ENCODE measurements at regions not wholly inside any gene's neighbourhood (a gene's known extent, or its start where the extent isn't known, plus 50 kb on each side); places are given as distances from the start of the nearest gene placed in this dataset.

- peak; percentile 6 for DNase-seq (ENCODE audit: low read depth)
- no peak overlapping the region for H3K4me3 ChIP-seq (replicated peaks; ENCODE audit: low read depth, low read length)
- no peak for TF ChIP-seq CTCF (IDR thresholded peaks at IDR 0.05; ENCODE audit: low read length, missing control alignments)
Observed at GRCh38 chr12:127903146-127903545, 363.8 kb upstream of the TMEM132C start.

GRCh38 chr12:127909041-127909440, 357.9 kb upstream of the TMEM132C start:
- no peak for DNase-seq (ENCODE audit: low read depth)
- TF ChIP-seq CTCF (IDR thresholded peaks at IDR 0.05; ENCODE audit: low read length, missing control alignments) = no peak

GRCh38 chr12:127911291-127911690, 355.7 kb upstream of the TMEM132C start:
- no peak for TF ChIP-seq CTCF (IDR thresholded peaks at IDR 0.05; ENCODE audit: low read length, missing control alignments)
- no peak overlapping the region for H3K4me3 ChIP-seq (replicated peaks; ENCODE audit: low read depth, low read length)
- no peak for DNase-seq (ENCODE audit: low read depth)

More at GRCh38 chr12:127909041-127909440, 357.9 kb upstream of the TMEM132C start:
- H3K4me3 ChIP-seq (replicated peaks; ENCODE audit: low read depth, low read length) = no peak overlapping the region

- no peak overlapping the region for H3K4me3 ChIP-seq (replicated peaks; ENCODE audit: low read depth, low read length)
- no peak for DNase-seq (ENCODE audit: low read depth)
- TF ChIP-seq CTCF (IDR thresholded peaks at IDR 0.05; ENCODE audit: low read length, missing control alignments) = no peak
Observed at GRCh38 chr12:127912035-127912665, 354.8 kb upstream of the TMEM132C start.

GRCh38 chr12:127923501-127923900, 343.5 kb upstream of the TMEM132C start:
- no peak for DNase-seq (ENCODE audit: low read depth)
- no peak for TF ChIP-seq CTCF (IDR thresholded peaks at IDR 0.05; ENCODE audit: low read length, missing control alignments)
- no peak overlapping the region for H3K4me3 ChIP-seq (replicated peaks; ENCODE audit: low read depth, low read length)

GRCh38 chr12:127925971-127926370, 341.0 kb upstream of the TMEM132C start:
- TF ChIP-seq CTCF (IDR thresholded peaks at IDR 0.05; ENCODE audit: low read length, missing control alignments) = peak; percentile 7
- DNase-seq (ENCODE audit: low read depth) = peak; percentile 14
- H3K4me3 ChIP-seq (replicated peaks; ENCODE audit: low read depth, low read length) = no peak overlapping the region

GRCh38 chr12:127928178-127928577, 338.8 kb upstream of the TMEM132C start:
- no peak overlapping the region for H3K4me3 ChIP-seq (replicated peaks; ENCODE audit: low read depth, low read length)
- TF ChIP-seq CTCF (IDR thresholded peaks at IDR 0.05; ENCODE audit: low read length, missing control alignments) = no peak
- no peak for DNase-seq (ENCODE audit: low read depth)

Data from fibroblast of pulmonary artery (primary cell).